Liver (tissue), 3 donors: ENCODE measurements at regions not wholly inside any gene's neighbourhood (a gene's known extent, or its start where the extent isn't known, plus 50 kb on each side); places are given as distances from the start of the nearest gene placed in this dataset.

Experiments used
- FOXA1 ChIP-seq: IDR thresholded peaks from 2 replicates; pipeline ENCODE4 v1.6.1; 2016; ENCODE audit warnings: antibody characterized with exemption
- GABPA ChIP-seq, 2 donors: IDR thresholded peaks in 1 of 2; conservative IDR thresholded peaks in 1 of 2; 2 replicates each; pipeline ENCODE4 v1.6.1; 2016; ENCODE audit warnings: antibody characterized with exemption in 2 of 2, mild to moderate bottlenecking in 1 of 2, moderate library complexity in 1 of 2
- JUND ChIP-seq, 2 donors: IDR thresholded peaks; 2 replicates each; pipeline ENCODE4 v1.6.1; 2016; ENCODE audit warnings: antibody characterized with exemption in 2 of 2
- RAD21 ChIP-seq, 2 donors: IDR thresholded peaks; 2 replicates each; pipeline ENCODE4 v1.6.1; 2016; ENCODE audit warnings: antibody characterized with exemption in 2 of 2, mild to moderate bottlenecking in 2 of 2
- SP1 ChIP-seq: IDR thresholded peaks from 2 replicates; pipeline ENCODE4 v1.6.1; 2018; ENCODE audit warnings: antibody characterized with exemption, mild to moderate bottlenecking
- TAF1 ChIP-seq: conservative IDR thresholded peaks from 2 replicates; pipeline ENCODE4 v1.6.1; 2016; ENCODE audit warnings: antibody characterized with exemption, mild to moderate bottlenecking
- TF ChIP-seq, protein P1 (sequence below): fragments of 150-350 bp; IDR thresholded peaks from 2 replicates; pipeline ENCODE4 v1.5.1; 2017; ENCODE audit warnings: improper control_type of control experiment, low read depth, low read length; ENCODE audit not compliant: missing input control
- TF ChIP-seq, protein P2 (sequence below): IDR thresholded peaks from 2 replicates; pipeline ENCODE4 v1.6.1; 2016; ENCODE audit warnings: antibody characterized with exemption
- donor health status: healthy.
- donor health status: healthy.

DNA sequence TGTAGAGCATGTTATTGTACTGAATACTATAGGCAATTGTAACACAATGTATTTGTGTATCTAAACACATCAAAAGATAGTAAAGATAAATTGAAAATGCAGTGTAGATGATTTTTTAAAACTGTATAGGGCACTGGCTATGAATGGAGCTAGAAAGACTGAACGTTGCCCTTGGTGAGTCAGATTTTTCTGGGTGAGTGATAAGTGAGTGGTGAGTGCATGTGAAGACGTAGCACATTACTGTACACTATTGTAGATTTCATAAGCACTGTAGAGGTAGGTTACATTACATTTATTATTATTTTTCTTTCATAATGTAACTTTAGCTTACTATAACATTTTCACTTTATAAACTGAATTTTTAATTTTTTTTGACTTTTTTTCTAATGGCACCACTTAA lies 1491.6 kb downstream of the TECRL start:
- TF ChIP-seq FOXA1 (no peak), GABPA (IDR thresholded peaks at IDR 0.05 in 1 of 2, conservative IDR thresholded peaks at IDR 0.05 in 1 of 2) (no peak), RAD21 (IDR thresholded peaks at IDR 0.05) (no peak), SP1 (no peak), TAF1 (no peak), JUND (IDR thresholded peaks at IDR 0.05) (no peak)
- TF ChIP-seq, protein P1, sequence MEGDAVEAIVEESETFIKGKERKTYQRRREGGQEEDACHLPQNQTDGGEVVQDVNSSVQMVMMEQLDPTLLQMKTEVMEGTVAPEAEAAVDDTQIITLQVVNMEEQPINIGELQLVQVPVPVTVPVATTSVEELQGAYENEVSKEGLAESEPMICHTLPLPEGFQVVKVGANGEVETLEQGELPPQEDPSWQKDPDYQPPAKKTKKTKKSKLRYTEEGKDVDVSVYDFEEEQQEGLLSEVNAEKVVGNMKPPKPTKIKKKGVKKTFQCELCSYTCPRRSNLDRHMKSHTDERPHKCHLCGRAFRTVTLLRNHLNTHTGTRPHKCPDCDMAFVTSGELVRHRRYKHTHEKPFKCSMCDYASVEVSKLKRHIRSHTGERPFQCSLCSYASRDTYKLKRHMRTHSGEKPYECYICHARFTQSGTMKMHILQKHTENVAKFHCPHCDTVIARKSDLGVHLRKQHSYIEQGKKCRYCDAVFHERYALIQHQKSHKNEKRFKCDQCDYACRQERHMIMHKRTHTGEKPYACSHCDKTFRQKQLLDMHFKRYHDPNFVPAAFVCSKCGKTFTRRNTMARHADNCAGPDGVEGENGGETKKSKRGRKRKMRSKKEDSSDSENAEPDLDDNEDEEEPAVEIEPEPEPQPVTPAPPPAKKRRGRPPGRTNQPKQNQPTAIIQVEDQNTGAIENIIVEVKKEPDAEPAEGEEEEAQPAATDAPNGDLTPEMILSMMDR: no peak
- TF ChIP-seq, protein P2, sequence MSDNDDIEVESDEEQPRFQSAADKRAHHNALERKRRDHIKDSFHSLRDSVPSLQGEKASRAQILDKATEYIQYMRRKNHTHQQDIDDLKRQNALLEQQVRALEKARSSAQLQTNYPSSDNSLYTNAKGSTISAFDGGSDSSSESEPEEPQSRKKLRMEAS: no peak
